Vagina (tissue), 2 donors: ENCODE measurements at regions not wholly inside any gene's neighbourhood (a gene's known extent, or its start where the extent isn't known, plus 50 kb on each side); places are given as distances from the start of the nearest gene placed in this dataset.

Source experiments
- DNase-seq, 2 donors: peaks; one replicate each; pipeline ENCODE4 v3.0.0-alpha.2; 2017; ENCODE audit errors: extremely low spot score in 2 of 2
- H3K27ac ChIP-seq: fragments of 200-600 bp; sonication (generic); one replicate; pipeline ENCODE4 v1.5.1; 2019
- H3K27me3 ChIP-seq: fragments of 200-600 bp; sonication (generic); one replicate; pipeline ENCODE4 v1.5.1; 2019
- H3K36me3 ChIP-seq, 2 donors: fragments of 200-600 bp; sonication (generic); one replicate each; pipeline ENCODE4 v1.5.1; 2017 to 2019
- H3K4me1 ChIP-seq: fragments of 200-600 bp; sonication (generic); one replicate; pipeline ENCODE4 v1.5.1; 2019
- H3K4me3 ChIP-seq, 2 donors: fragments of 200-600 bp; sonication (generic); 1 replicate in 1 of 2; 2 replicates in 1 of 2; pipeline ENCODE4 v1.5.1; 2016 to 2019
- H3K9me3 ChIP-seq: fragments of 200-600 bp; sonication (generic); one replicate; pipeline ENCODE4 v1.5.1; 2019
- CTCF ChIP-seq, 3 experiments: fragments of 450-650 bp in 2 of 3; fragments of 200-600 bp in 1 of 3; sonication (generic) in 1 of 3; IDR thresholded peaks; one replicate each; pipeline ENCODE4 v1.5.1; 2017 to 2019; ENCODE audit warnings: antibody characterized with exemption in 3 of 3, mild to moderate bottlenecking in 2 of 3, moderate library complexity in 2 of 3
- POLR2A ChIP-seq, 2 donors: fragments of 450-650 bp; IDR thresholded peaks; one replicate each; pipeline ENCODE4 v1.6.1; 2017; ENCODE audit warnings: antibody characterized with exemption in 2 of 2, mild to moderate bottlenecking in 2 of 2, moderate library complexity in 2 of 2
- POLR2AphosphoS5 ChIP-seq, 2 donors: sonication (generic); formaldehyde crosslinking; IDR thresholded peaks; one replicate each; pipeline ENCODE4 v1.9.0; 2017; ENCODE audit warnings: antibody characterized with exemption in 2 of 2, mild to moderate bottlenecking in 2 of 2, low read depth in 1 of 2; ENCODE audit not compliant: insufficient read depth in 1 of 2
- intact Hi-C: fragments of 100-400 bp; cut with DNase I; formaldehyde crosslinking; loops from one replicate; pipeline ENCODE4 v1.15.1; 2023

- TF ChIP-seq POLR2AphosphoS5 (IDR thresholded peaks at IDR 0.05; ENCODE audit: insufficient read depth in 1 of 2, low read depth in 1 of 2) = no peak
- no peak for TF ChIP-seq CTCF (IDR thresholded peaks at IDR 0.05)
- no peak for TF ChIP-seq POLR2A (IDR thresholded peaks at IDR 0.05)
- H3K9me3 ChIP-seq = no peaks in the 10 kb centered on the region
- no peaks in the 10 kb centered on the region for H3K4me1 ChIP-seq
- intact Hi-C loops = no loop called here
- H3K4me3 ChIP-seq = no peak overlapping the region
- no peaks in the 10 kb centered on the region for H3K27me3 ChIP-seq
- DNase-seq = no peak
- H3K36me3 ChIP-seq = no peaks in the 10 kb centered on the region
- no peak overlapping the region for H3K27ac ChIP-seq
These were observed 50.0 kb upstream of the BET1 start for GRCh38 chr7:94054130-94054529.

- Histone ChIP-seq H3K4me1 (no peaks in the 10 kb centered on the region), H3K9me3 (no peaks in the 10 kb centered on the region), H3K4me3 (no peak overlapping the region), H3K36me3 (no peaks in the 10 kb centered on the region), H3K27ac (no peak overlapping the region), H3K27me3 (no peaks in the 10 kb centered on the region)
- DNase-seq = no peak
- intact Hi-C loops = no loop called here
- TF ChIP-seq POLR2AphosphoS5 (IDR thresholded peaks at IDR 0.05; ENCODE audit: insufficient read depth in 1 of 2, low read depth in 1 of 2) = no peak
- no peak for TF ChIP-seq POLR2A (IDR thresholded peaks at IDR 0.05)
- TF ChIP-seq CTCF (IDR thresholded peaks at IDR 0.05) = no peak
These were observed 51.8 kb upstream of the BET1 start for GRCh38 chr7:94055963-94056362.

GRCh38 chr7:94056796-94057207, 52.6 kb upstream of the BET1 start:
- no peak for DNase-seq
- no peak overlapping the region for H3K27ac ChIP-seq
- H3K4me3 ChIP-seq = no peak overlapping the region
- intact Hi-C loops = no loop called here
- no peaks in the 10 kb centered on the region for H3K36me3 ChIP-seq
- H3K4me1 ChIP-seq = no peaks in the 10 kb centered on the region
- TF ChIP-seq POLR2AphosphoS5 (IDR thresholded peaks at IDR 0.05; ENCODE audit: insufficient read depth in 1 of 2, low read depth in 1 of 2) (no peak), POLR2A (IDR thresholded peaks at IDR 0.05) (no peak), CTCF (IDR thresholded peaks at IDR 0.05) (no peak)
- H3K9me3 ChIP-seq = no peaks in the 10 kb centered on the region
- no peaks in the 10 kb centered on the region for H3K27me3 ChIP-seq

- no peak overlapping the region for H3K4me3 ChIP-seq
- no peaks in the 10 kb centered on the region for H3K27me3 ChIP-seq
- TF ChIP-seq CTCF (IDR thresholded peaks at IDR 0.05) (no peak), POLR2A (IDR thresholded peaks at IDR 0.05) (no peak), POLR2AphosphoS5 (IDR thresholded peaks at IDR 0.05; ENCODE audit: insufficient read depth in 1 of 2, low read depth in 1 of 2) (no peak)
- intact Hi-C loops = no loop called here
- no peaks in the 10 kb centered on the region for H3K4me1 ChIP-seq
- DNase-seq = no peak
- no peaks in the 10 kb centered on the region for H3K36me3 ChIP-seq
- no peak overlapping the region for H3K27ac ChIP-seq
- H3K9me3 ChIP-seq = no peaks in the 10 kb centered on the region
These were observed 53.8 kb upstream of the BET1 start for GRCh38 chr7:94057955-94058354.

- intact Hi-C loops = no loop called here
These were observed 55.6 kb upstream of the BET1 start for GRCh38 chr7:94059746-94060145.

More at GRCh38 chr7:94059746-94060145, 55.6 kb upstream of the BET1 start:
- no peaks in the 10 kb centered on the region for H3K4me1 ChIP-seq
- H3K27me3 ChIP-seq = no peaks in the 10 kb centered on the region
- TF ChIP-seq CTCF (IDR thresholded peaks at IDR 0.05) (no peak), POLR2A (IDR thresholded peaks at IDR 0.05) (no peak), POLR2AphosphoS5 (IDR thresholded peaks at IDR 0.05; ENCODE audit: insufficient read depth in 1 of 2, low read depth in 1 of 2) (no peak)
- DNase-seq = no peak
- no peak overlapping the region for H3K4me3 ChIP-seq
- H3K27ac ChIP-seq = no peak overlapping the region
- H3K9me3 ChIP-seq = no peaks in the 10 kb centered on the region
- no peaks in the 10 kb centered on the region for H3K36me3 ChIP-seq
